Nephron progenitor cell (in vitro differentiated cells): ENCODE measurements at regions not wholly inside any gene's neighbourhood (a gene's known extent, or its start where the extent isn't known, plus 50 kb on each side); places are given as distances from the start of the nearest gene placed in this dataset.
"Not testable (repeated sequence)": the region's sequence is repeated elsewhere in the genome, so short reads cannot be mapped to it uniquely, and the experiment has no call there.

Source experiments
- DNase-seq: peaks from one replicate; pipeline ENCODE4 v3.0.0; 2021
- H3K27ac Mint-ChIP-seq: 2 replicates; pipeline ENCODE4 v1.8.0; 2021; ENCODE audit warnings: mild to moderate bottlenecking, moderate library complexity, mixed read lengths
- H3K27me3 Mint-ChIP-seq: 2 replicates; pipeline ENCODE4 v1.8.0; 2021; ENCODE audit warnings: mild to moderate bottlenecking, low read depth, mixed read lengths; ENCODE audit not compliant: poor library complexity
- H3K36me3 Mint-ChIP-seq: 2 replicates; pipeline ENCODE4 v1.8.0; 2021; ENCODE audit warnings: low read depth, mixed read lengths
- H3K4me1 Mint-ChIP-seq: 2 replicates; pipeline ENCODE4 v1.8.0; 2021; ENCODE audit warnings: mixed read lengths
- H3K4me3 Mint-ChIP-seq: 2 replicates; pipeline ENCODE4 v1.8.0; 2021; ENCODE audit warnings: mild to moderate bottlenecking, moderate library complexity, mixed read lengths
- H3K9me3 Mint-ChIP-seq: 2 replicates; pipeline ENCODE4 v1.8.0; 2021; ENCODE audit warnings: mild to moderate bottlenecking, moderate library complexity, mixed read lengths
- CTCF ChIP-seq: fragments of 200-600 bp; sonication (generic); IDR thresholded peaks from 2 replicates; pipeline ENCODE4 v1.5.0; 2021; ENCODE audit warnings: antibody characterized with exemption

GRCh38 chr5:28807195-28807729, 1768.9 kb upstream of the CDH9 start:
- H3K4me3 Mint-ChIP-seq = no peak overlapping the region
- H3K27me3 Mint-ChIP-seq = no peaks in the 10 kb centered on the region
- no peak for DNase-seq
- H3K27ac Mint-ChIP-seq = no peak overlapping the region
- no peaks in the 10 kb centered on the region for H3K9me3 Mint-ChIP-seq
- no peaks in the 10 kb centered on the region for H3K4me1 Mint-ChIP-seq
- TF ChIP-seq CTCF = no peak
- H3K36me3 Mint-ChIP-seq = no peaks in the 10 kb centered on the region

DNA sequence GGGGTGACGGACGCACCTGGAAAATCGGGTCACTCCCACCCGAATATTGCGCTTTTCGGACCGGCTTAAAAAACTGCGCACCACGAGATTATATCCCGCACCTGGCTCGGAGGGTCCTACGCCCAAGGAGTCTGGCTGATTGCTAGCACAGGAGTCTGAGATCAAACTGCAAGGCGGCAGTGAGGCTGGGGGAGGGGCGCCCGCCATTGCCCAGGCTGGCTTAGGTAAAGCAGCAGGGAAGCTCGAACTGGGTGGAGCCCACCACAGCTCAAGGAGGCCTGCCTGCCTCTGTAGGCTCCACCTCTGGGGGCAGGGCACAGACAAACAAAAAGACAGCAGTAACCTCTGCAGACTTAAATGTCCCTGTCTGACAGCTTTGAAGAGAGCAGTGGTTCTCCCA, 1760.6 kb upstream of the CDH9 start:
- not testable (repeated sequence) for H3K4me1 Mint-ChIP-seq, H3K4me3 Mint-ChIP-seq, H3K27me3 Mint-ChIP-seq, DNase-seq, H3K36me3 Mint-ChIP-seq, H3K27ac Mint-ChIP-seq
- H3K9me3 Mint-ChIP-seq = peaks cover 13% of the 10 kb centered on the region

DNA sequence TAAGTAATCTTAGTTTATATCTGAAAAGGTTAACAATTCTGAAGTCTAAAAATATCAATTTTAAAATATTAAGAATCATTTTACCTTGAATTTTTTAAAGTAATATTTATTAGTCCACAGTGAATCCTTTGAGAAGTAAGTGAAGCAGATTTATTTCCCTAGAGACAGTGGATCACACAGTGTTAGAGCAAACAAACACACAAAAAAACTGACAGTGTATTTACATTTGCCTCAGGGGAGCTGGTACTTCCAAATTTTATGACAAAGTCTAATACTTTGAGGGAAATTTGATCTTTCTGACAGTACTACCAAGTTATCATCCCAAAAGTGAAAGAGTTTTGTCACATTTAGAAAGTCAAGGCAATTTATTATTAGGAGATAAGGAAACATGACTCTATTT, 1750.6 kb upstream of the CDH9 start:
- H3K4me3 Mint-ChIP-seq = no peak overlapping the region
- no peaks in the 10 kb centered on the region for H3K9me3 Mint-ChIP-seq
- no peak overlapping the region for H3K27ac Mint-ChIP-seq
- H3K36me3 Mint-ChIP-seq = no peaks in the 10 kb centered on the region
- no peak for DNase-seq
- H3K4me1 Mint-ChIP-seq = no peaks in the 10 kb centered on the region
- TF ChIP-seq CTCF = no peak
- peaks cover 9% of the 10 kb centered on the region for H3K27me3 Mint-ChIP-seq

DNA sequence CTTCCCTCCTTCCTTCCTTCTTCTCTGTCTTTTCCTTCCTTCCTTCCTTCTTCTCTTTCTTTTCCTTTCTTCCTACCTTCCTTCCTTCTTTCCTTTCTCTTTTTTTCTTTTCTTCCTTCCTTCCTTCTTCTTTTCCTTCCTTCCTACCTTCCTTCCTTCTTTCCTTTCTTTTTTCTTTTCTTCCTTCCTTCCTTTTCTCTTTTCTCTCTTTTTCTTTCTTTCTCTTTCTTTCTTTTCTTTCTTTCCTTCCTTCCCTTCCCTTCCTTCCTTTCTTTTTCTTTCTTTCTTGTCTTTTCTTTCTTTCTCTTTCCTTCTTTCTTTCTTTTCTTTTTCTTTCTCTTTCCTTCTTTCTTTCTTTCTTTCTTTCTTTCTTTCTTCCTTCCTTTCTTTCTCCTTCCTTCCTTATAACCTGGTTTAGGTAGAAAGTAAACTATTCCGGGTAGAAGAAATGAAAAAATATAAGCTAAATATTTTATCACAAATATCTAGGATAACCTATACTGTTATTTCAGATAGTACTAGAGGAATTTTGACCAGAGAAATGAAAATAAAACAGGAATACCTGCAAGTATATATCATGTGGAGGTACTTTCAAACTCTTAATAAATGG, 1741.8 kb upstream of the CDH9 start:
- Mint-ChIP-seq H3K27me3 (no peaks in the 10 kb centered on the region), H3K9me3 (no peaks in the 10 kb centered on the region), H3K27ac (no peak overlapping the region), H3K4me1 (no peaks in the 10 kb centered on the region), H3K4me3 (no peak overlapping the region), H3K36me3 (no peaks in the 10 kb centered on the region)
- DNase-seq = no peak
- no peak for TF ChIP-seq CTCF

DNA sequence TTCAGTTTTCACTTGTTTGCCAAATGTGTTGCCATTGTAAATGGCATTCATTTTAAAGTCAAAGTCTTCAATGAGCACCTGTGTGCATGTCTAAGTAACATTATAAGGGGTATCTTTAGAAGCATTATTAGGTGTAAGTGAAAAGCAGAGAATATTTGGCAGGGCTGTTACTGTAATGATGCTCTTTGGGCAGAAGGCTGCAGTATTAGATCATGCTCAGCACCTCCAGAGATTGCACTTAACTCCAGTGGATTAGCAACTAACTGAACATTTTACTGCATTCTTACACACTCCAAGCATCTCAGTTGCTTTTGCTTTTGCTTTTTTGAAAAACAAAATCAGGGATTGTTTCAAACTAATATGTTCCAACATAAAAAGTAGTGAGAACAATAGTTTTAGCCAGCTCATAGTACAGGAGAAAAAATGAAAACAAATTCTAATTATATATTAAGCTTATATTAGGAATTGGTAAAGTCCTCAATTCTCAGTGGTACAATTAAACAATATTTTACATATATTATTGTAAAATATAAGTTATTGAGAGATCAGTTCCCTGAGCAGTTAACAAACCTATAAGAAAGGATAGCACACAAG, 1740.9 kb upstream of the CDH9 start:
- Mint-ChIP-seq H3K4me1 (no peaks in the 10 kb centered on the region), H3K27me3 (no peaks in the 10 kb centered on the region), H3K9me3 (no peaks in the 10 kb centered on the region), H3K4me3 (no peak overlapping the region), H3K27ac (no peak overlapping the region), H3K36me3 (no peaks in the 10 kb centered on the region)
- no peak for DNase-seq
- TF ChIP-seq CTCF = peak; percentile 18

DNA sequence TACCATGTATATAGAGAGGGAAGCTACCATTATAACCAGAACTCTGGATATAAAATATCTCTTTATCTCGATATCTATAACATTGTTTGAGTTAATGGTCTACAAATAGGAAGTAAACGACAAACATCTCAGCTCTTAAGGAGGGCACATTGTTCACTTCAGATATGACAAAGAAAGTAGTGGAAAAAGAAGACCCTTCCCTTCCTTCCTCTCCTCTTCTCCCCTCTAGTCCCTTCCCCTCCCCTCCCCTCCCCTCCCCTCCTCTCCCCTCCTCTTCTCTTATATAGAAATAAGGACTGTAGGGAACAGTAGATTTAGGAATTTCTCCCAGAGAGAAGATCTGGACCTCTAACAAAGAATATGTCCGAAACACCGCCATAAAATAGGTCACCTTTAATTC, 1731.9 kb upstream of the CDH9 start:
- H3K27ac Mint-ChIP-seq = no peak overlapping the region
- DNase-seq = no peak
- H3K4me3 Mint-ChIP-seq = no peak overlapping the region
- H3K4me1 Mint-ChIP-seq = no peaks in the 10 kb centered on the region
- no peak for TF ChIP-seq CTCF
- peaks cover 3% of the 10 kb centered on the region for H3K27me3 Mint-ChIP-seq
- no peaks in the 10 kb centered on the region for H3K36me3 Mint-ChIP-seq
- H3K9me3 Mint-ChIP-seq = no peaks in the 10 kb centered on the region
